ENCODE measurements at regions not wholly inside any gene's neighbourhood (a gene's known extent, or its start where the extent isn't known, plus 50 kb on each side); places are given as distances from the start of the nearest gene placed in this dataset.

GRCh38 chr3:180306691-180307090 lies 270.0 kb upstream of the PEX5L start:
- TF ChIP-seq ZBTB7A (IDR thresholded peaks at IDR 0.05; ENCODE audit: low read depth) (no peak), EGR1 (IDR thresholded peaks at IDR 0.05) (no peak), TAF1 (IDR thresholded peaks at IDR 0.05; ENCODE audit: low read depth) (no peak), USF1 (IDR thresholded peaks at IDR 0.05) (no peak), YY1 (IDR thresholded peaks at IDR 0.05; ENCODE audit: low read depth) (no peak), RAD21 (IDR thresholded peaks at IDR 0.05; ENCODE audit: low read depth) (no peak), MAX (IDR thresholded peaks at IDR 0.05) (no peak), TCF12 (IDR thresholded peaks at IDR 0.05; ENCODE audit: low read depth) (no peak), EP300 (IDR thresholded peaks at IDR 0.05; ENCODE audit: borderline replicate concordance) (no peak), REST (IDR thresholded peaks at IDR 0.05; ENCODE audit: low read depth) (no peak), NFIC (IDR thresholded peaks at IDR 0.05) (no peak), TEAD4 (IDR thresholded peaks at IDR 0.05) (no peak), CEBPB (IDR thresholded peaks at IDR 0.05) (no peak), FOXM1 (IDR thresholded peaks at IDR 0.05; ENCODE audit: borderline replicate concordance, low read depth) (no peak)

GRCh38 chr3:180311242-180311641 lies 274.5 kb upstream of the PEX5L start:
- no peak for TF ChIP-seq EGR1 (IDR thresholded peaks at IDR 0.05)
- TF ChIP-seq TAF1 (IDR thresholded peaks at IDR 0.05; ENCODE audit: low read depth), result no peak
- no peak for TF ChIP-seq TCF12 (IDR thresholded peaks at IDR 0.05; ENCODE audit: low read depth)
- no peak for TF ChIP-seq RAD21 (IDR thresholded peaks at IDR 0.05; ENCODE audit: low read depth)
- no peak for TF ChIP-seq USF1 (IDR thresholded peaks at IDR 0.05)
- no peak for TF ChIP-seq CEBPB (IDR thresholded peaks at IDR 0.05)
- no peak for TF ChIP-seq YY1 (IDR thresholded peaks at IDR 0.05; ENCODE audit: low read depth)
- no peak for TF ChIP-seq TEAD4 (IDR thresholded peaks at IDR 0.05)
- no peak for TF ChIP-seq NFIC (IDR thresholded peaks at IDR 0.05)
- no peak for TF ChIP-seq MAX (IDR thresholded peaks at IDR 0.05)
- no peak for TF ChIP-seq FOXM1 (IDR thresholded peaks at IDR 0.05; ENCODE audit: borderline replicate concordance, low read depth)
- TF ChIP-seq REST (IDR thresholded peaks at IDR 0.05; ENCODE audit: low read depth), result no peak
- no peak for TF ChIP-seq EP300 (IDR thresholded peaks at IDR 0.05; ENCODE audit: borderline replicate concordance)
- TF ChIP-seq ZBTB7A (IDR thresholded peaks at IDR 0.05; ENCODE audit: low read depth), result no peak
- no peak for TF ChIP-seq CREB1 (IDR thresholded peaks at IDR 0.05; ENCODE audit: low read depth)

- no peak for TF ChIP-seq CREB1 (IDR thresholded peaks at IDR 0.05; ENCODE audit: low read depth)
Measured at GRCh38 chr3:180316321-180316720, 279.6 kb upstream of the PEX5L start.

GRCh38 chr3:180319461-180319860 lies 282.5 kb upstream of the TTC14 start:
- TF ChIP-seq USF1 (IDR thresholded peaks at IDR 0.05) (no peak), MAX (IDR thresholded peaks at IDR 0.05) (no peak), TCF12 (IDR thresholded peaks at IDR 0.05; ENCODE audit: low read depth) (no peak), REST (IDR thresholded peaks at IDR 0.05; ENCODE audit: low read depth) (no peak), RAD21 (IDR thresholded peaks at IDR 0.05; ENCODE audit: low read depth) (no peak), YY1 (IDR thresholded peaks at IDR 0.05; ENCODE audit: low read depth) (no peak), CREB1 (IDR thresholded peaks at IDR 0.05; ENCODE audit: low read depth) (no peak), NFIC (IDR thresholded peaks at IDR 0.05) (no peak), TEAD4 (IDR thresholded peaks at IDR 0.05) (no peak), EGR1 (IDR thresholded peaks at IDR 0.05) (no peak)

Data from Ishikawa (cell line).